Esophagus muscularis mucosa (tissue), 3 donors: ENCODE measurements at regions not wholly inside any gene's neighbourhood (a gene's known extent, or its start where the extent isn't known, plus 50 kb on each side); places are given as distances from the start of the nearest gene placed in this dataset.

Source experiments
- CTCF ChIP-seq, 3 experiments: fragments of 200-600 bp in 2 of 3; fragments of 450-650 bp in 1 of 3; sonication (generic) in 2 of 3; IDR thresholded peaks; one replicate each; pipeline ENCODE4 v1.5.1; 2017 to 2019; ENCODE audit warnings: antibody characterized with exemption in 3 of 3, mild to moderate bottlenecking in 2 of 3, moderate library complexity in 1 of 3
- POLR2A ChIP-seq: fragments of 450-650 bp; IDR thresholded peaks from one replicate; pipeline ENCODE4 v1.6.1; 2017; ENCODE audit warnings: antibody characterized with exemption, moderate library complexity, mild to moderate bottlenecking, low read depth
- POLR2AphosphoS5 ChIP-seq, 2 donors: sonication (generic); formaldehyde crosslinking; IDR thresholded peaks; one replicate each; pipeline ENCODE4 v1.6.1; 2017; ENCODE audit warnings: antibody characterized with exemption in 2 of 2

DNA sequence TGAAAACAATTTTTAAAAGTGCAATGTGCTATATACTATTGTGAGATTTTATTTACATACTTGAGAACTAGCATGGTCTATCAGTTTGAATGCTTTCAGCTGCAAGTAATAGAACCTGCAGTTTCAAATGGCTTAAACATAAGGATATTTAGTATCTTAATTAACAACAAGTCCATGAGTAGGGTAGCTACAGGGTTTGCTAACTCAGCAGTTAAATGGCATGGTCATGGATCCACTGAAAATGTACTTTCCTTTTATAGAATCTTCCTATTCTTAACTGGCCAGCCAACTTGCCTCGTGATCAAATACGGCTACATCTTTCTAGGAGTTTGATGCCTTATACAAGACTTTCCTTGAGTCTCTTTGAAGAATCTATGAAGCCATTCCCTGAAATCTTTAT lies 452.8 kb upstream of the SEMA6A start:
- no peak for TF ChIP-seq CTCF (IDR thresholded peaks at IDR 0.05)
- TF ChIP-seq POLR2A, result no peak
- TF ChIP-seq POLR2AphosphoS5 (IDR thresholded peaks at IDR 0.05), result no peak
